ENCODE measurements at regions not wholly inside any gene's neighbourhood (a gene's known extent, or its start where the extent isn't known, plus 50 kb on each side); places are given as distances from the start of the nearest gene placed in this dataset.
"Not testable (repeated sequence)": the region's sequence is repeated elsewhere in the genome, so short reads cannot be mapped to it uniquely, and the experiment has no call there.

DNA sequence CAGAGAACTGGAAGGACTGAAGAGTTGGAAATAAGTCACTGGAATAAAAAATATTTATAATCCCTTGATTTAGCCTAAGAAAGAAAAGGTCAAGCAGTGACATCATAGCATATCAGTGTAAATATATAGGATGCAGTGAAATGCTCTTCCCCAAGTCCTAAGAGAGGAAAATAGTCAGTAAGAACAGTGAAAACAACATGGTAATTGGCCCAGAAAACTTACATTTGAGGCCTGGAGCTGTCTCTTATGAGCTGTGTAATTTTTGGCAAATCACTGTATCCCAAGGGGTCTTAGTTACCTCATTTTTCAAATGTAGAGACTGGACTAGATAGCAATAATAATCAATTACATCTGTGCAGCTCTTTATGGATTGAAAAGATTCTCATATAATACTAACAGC, 255.7 kb upstream of the AR start:
- no peak for DNase-seq (ENCODE audit: low spot score)

DNA sequence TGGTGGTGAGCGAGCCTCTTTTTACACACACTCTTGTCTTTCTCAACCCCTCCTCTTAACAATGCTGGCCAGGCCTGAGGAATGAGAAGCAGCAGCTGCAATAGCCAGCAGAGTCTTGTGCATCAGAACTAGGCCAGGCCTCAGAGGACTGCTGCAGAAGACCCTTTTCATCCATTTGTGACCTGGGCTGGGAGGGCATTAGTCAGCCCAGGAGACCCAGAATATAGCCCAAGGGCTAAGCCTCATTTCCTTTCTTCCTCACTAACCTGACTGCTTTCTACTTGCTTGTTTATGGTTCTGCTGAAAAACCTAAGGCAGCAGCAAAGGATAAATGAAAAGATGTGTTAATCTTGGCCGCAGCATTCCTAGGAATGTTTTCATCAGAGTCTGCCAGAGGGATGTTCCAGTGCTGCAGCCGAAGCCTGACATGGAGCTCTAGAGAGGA, 254.7 kb upstream of the AR start:
- DNase-seq (ENCODE audit: low spot score): no peak

DNA sequence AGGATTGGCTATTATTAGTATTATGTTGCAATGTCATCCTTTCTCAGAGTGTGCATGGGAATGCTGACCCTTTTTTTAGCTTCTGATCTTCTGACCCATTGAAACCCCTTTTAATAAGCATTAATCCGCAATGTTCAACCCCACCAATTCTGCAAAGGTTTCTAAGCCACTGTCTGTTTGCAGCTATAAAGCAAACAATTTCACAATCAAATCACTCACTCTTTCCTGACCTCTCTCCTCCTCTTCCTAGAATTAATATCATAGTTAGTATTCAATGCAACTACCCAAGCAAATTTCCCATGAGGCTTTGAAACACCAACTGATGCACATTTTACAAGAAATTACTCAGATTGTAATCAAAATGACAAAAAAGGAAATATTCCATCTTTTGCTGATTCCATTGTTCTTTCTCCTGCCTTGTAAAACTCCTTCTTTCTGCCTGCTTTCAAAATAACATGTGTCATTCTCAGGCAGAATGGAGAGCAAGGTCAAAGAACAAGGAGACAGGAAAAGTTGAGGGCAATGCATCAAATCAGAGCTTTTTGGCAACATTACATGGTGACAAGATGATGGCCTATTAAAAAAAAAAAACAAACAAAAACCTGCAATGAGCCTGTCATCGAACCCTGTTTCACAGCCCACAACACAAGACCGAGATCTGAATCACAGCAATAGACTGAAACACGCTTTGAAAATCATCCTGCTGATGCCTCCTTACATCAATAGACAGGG, 253.2 kb upstream of the AR start:
- no peak for DNase-seq (ENCODE audit: low spot score)

DNA sequence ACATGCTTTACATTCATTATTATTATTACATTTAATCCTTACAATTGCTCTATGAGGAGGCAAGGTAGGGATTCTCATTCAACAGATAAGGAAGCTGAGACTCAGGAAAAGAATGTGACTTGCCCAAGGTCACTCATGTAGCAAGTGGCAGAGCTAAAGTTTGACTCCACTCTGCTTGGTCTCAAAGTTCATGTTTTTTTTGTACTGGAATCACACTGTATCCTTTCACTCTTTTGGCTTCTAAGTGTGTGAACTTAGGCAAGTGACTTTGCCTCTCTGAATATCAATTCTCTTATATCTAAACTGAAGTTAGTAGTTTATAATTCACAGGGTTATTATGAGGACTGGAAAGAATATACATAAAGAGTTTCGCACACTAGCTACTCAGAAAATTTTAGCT, 247.9 kb upstream of the AR start:
- no peak for DNase-seq (ENCODE audit: low spot score)

DNA sequence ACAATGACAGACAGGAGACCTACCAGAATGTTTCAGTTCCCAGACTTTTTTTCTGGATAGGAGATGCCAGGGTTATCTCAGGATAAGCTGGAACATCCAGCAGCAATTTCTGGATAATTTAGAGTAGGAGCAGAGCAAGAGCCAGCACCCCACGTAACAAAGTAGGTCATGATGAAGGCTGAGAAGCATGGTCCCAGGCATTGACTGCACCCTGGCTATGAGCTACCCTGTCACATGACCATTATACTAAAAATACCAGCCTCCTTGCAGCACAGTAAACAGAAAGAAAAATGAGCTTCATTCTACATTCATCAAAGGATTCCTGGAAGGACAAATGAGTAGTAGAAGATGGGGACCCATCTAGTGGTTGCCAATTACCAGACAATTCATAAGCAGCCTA, 247.4 kb upstream of the AR start:
- DNase-seq (ENCODE audit: low spot score): no peak

DNA sequence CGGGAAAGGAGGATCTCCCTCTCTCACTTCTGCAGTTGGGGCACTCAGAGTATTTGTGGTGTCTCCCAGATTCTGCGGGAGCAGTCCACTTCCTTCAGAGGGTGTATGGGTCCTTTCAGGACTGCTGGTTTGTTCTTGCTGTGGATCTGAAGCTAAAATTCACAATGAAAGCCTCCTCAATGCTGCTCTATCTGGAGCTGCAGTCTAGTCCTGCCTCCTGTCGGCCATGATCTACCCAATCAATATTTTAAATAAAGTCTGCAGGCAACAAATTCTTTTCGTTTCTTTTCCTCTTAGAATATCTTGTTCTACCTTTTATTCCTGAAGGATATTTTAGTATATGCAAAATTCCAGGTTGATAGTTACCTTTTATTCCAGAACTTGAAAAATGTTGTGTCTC, 226.1 kb upstream of the AR start:
- no peak for DNase-seq (ENCODE audit: low spot score)

DNA sequence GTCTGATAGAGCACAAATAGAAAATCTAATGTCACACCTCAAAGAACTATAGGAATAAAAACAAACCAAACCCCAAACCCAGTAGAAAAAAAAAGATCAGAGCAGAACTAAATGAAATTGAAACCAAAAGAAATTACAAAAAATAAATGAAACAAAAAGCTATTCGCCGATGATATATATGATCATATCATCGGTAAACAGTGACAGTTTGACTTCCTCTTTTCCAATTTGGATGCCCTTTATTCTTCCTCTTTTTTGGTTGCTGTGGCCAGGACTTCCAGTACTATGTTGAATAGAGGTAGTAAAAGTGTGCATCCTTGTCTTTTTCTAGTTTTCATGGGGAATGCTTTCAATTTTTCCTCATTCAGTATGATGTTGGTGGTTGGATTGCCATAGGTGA, 215.3 kb upstream of the AR start:
- no peak for DNase-seq (ENCODE audit: low spot score)

DNA sequence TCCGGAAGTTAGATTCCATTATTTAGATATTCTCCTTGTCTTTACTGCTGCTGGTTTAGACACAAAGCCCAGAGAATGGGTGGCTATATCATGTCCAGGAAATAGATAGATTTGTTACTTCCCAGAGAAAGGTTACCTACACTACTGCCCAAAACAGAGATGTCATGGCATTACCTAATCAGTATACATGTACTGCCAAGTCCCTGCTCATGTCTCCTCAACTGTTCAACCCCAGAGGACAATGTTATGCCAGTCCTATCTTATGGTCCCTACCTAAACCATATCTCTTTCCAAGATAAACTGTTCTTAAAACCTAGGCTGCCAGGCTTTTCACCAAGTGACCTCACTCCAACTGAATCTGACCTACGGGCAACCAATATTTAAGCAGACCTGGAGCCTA, 209.5 kb upstream of the AR start:
- DNase-seq (ENCODE audit: low spot score): no peak

DNA sequence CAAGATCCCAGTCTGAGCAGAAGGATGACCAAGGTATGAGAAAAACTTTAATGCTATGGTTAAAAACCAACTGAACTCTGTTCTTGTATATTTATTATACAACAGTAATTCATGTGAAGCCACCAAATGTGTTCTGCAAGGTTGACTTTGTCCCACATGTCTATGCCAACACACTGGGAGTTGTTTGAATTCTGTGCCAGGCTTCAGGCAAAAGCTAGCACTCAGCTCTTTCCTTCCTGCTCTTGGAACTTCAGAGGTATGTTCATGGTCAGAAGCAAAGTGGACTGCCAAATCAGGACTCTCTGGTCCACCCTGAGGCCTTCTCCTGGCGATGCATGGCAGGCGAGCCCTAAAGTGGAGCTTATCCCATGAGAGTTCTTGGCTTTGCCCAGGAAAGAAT, 205.6 kb upstream of the AR start:
- no peak for DNase-seq (ENCODE audit: low spot score)

DNA sequence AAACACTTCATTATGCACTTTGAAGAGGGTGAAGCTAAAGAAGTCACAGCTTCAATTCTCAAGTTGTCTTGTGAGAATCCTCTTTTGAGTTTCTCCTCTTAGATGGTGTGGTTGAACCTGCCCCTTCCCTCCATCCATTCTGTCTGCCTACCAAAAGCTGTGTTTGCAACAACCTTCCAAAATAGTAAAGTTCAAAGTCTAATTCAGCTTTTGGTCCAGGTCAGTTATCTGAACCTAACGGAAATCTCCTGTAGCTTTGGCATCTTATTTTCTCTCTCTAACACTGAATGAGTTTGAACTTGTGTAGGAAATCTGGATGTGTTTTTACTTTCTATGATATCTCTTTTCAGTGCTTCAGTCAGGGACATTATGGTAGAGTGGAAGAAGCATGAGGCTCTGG, 201.7 kb upstream of the AR start:
- no peak for DNase-seq (ENCODE audit: low spot score)

DNA sequence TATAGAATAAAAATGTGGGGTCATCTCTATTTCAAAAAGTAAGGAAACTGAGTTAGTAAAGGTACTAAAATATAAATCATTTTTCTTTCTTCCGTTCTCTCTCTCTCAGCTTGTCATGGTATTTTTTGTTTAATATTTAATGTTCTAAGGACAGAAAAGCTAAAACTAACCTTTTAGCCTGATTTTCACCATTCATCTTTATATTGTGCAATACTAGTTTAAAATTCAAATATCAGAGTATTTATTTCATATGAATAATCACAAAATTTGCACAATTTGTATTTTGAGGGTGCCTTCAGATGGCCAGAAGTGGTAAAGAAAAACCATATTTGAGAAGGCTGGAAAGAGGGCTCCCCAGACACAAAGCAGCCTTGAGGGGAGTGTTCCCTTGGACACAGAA, 197.6 kb upstream of the AR start:
- no peak for DNase-seq (ENCODE audit: low spot score)

DNA sequence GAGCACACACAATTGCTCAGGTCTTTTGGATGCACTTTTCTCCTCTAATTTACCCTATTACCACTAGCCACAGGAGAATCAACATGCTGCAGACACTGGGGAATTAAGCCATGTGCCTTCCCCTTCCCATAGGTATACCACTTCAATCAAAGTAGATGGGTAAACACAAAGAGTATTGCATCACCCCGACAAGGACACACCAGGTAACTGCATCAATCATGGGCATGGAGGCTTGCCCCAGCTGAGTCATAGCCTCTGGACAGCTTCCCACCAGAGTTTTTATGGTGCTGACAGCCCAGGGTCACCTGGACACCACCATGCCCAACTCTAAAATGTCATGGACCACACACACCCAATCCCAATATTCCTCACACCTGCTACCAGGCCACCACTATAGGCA, 197.2 kb upstream of the AR start:
- peak; percentile 1 for DNase-seq (ENCODE audit: low spot score)

DNA sequence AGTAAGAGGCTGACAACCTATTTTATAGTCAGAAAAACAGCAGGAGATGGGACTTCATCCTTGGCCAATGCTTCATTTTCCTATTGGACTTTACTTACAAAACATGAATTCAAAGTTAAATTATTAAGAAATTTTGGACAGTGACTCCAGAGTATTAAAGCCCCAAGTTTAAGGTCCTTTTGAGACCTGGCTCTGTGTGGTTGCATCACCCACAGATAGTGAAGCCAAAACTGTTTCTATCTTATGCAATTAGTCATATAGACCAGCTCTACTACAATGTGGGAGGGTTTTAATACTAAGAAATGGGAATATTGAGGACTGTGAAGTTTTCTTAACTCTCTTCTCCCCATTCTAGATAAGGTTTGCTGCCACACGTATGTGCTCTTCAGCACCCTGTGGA, 196.7 kb upstream of the AR start:
- no peak for DNase-seq (ENCODE audit: low spot score)

DNA sequence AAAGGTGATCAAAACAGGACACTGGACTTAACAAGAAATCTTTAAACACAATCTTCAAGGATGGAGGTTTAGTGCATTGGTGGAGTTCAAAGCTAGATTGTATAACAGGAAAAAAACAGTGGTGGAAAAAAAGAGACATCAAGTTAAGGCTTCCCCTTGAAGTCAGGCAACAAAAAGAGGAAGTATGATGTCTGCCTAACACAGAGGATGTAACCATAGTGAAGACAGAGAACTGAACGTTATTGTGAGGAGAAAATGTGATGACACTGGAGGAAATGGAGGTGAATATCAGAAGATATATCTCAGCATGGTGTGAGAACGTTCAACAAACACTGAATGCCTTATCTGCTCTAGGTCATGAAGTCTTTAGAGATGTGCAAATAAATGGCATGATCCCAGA, 192.4 kb upstream of the AR start:
- no peak for DNase-seq (ENCODE audit: low spot score)

DNA sequence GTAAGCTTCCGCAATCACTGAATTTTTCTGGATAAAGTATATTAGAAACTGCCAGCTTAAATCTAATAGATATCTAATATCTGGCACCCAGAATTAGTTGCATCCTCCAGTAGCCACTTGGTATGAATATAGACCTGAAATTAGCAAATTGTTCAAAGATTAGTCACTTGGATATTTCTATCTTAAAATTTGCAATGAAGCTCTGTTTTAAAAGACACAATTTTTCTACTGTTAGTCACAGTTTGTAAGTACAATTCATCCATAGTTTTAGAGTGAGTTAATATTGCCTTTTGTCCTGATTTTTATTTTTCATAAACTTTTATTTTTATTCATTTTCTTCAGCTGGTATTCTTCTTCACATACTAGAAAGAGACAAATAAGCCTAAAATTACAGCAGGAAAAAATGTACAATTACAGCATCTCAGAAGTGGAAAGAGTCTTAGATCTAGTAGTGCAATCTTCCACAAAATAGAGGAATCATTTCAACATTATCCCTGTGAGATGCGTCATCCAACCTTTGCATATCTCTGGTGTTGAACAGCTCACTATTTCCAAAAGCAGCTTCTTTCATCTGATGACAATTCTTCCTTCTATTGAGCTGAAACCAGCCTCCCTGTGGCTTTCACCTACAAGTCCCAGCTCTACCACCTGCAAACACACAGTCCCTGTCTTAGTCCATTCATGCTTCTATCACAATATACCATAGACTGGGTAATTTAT, 190.0 kb upstream of the AR start:
- DNase-seq (ENCODE audit: low spot score): no peak

DNA sequence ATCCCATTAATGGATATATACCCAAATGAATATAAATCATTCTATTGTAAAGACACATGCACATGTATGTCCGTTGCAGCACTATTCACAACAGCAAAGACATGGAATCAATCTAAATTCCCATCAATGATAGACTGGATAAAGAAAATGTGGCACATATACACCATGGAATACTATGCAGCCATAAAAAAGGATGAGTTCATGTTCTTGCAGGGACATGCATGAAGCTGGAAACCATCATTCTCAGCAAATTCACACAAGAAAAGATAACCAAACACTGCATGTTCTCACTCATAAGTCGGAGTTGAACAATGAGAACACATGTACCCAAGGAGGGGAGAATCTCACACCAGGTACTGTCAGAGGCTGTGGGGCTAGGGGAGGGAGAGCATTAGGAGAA, 182.6 kb upstream of the AR start:
- DNase-seq (ENCODE audit: low spot score): not testable (repeated sequence)

DNA sequence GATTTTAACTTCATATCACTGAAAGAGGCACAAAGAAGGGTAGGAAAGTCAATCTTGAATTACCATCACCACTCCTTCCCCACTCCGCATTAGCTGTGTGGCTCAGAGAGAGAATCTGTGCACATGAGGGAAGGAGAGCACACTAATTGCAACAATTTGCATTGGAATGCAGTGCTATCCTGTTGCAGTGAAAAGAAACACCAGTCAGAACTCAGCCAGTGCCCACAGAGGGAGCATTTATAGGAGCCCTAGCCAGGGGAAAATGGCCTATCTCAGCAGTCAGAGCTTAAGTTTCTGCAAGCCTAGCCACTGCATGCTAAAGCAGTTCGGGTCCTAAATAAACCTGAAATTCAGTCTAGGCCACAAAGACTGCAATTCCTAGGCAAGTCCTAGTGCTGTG, 159.4 kb upstream of the AR start:
- DNase-seq (ENCODE audit: low spot score): no peak

DNA sequence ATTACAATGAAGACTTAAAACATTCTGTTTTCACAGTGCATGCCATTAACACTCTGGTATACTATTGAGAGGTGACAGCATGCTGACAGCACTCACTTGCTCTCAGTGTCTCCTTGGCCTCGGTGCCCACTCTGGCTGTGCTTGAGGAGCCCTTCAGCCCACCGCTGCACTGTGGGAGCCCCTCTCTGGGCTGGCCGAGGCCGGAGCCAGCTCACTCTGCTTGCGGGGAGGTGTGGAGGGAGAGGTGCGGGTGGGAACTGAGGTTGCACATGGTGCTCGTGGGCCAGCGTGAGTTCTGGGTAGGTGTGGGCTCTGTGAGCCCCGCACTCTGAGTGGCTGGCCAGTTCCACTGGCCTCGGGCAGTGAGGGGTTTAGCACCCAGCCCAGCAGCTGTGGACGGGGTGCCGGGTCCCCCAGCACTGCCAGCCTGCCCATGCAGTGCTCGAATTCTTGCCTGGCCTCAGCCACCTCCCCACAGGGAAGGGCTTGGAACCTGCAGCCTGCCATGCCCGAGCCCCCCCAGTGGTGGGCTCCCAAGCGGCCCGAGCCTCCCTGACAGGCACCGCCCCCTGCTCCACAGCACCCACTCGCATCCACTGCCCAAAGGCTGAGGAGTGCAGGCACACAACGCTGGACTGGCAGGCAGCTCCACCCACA, 135.3 kb upstream of the AR start:
- no peak for DNase-seq (ENCODE audit: low spot score)

DNA sequence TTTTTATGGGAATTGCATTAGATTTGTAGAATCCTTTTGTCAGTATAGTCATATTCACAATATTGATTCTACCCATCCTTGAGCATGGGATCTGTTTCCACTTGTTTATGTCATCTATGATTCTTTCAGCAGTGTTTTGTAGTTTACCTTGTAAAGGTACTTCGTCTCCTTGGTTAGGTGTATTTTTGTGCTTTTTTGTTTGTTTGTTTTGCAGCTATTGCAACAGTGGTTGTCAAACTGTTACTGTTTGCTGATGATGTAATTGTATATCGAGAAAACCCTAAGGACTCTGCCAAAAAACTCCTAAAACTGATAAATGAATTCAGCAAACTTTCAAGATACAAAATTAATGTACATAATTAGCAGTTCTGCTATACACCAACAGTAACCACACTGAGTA, 127.9 kb upstream of the AR start:
- no peak for DNase-seq (ENCODE audit: low spot score)

DNA sequence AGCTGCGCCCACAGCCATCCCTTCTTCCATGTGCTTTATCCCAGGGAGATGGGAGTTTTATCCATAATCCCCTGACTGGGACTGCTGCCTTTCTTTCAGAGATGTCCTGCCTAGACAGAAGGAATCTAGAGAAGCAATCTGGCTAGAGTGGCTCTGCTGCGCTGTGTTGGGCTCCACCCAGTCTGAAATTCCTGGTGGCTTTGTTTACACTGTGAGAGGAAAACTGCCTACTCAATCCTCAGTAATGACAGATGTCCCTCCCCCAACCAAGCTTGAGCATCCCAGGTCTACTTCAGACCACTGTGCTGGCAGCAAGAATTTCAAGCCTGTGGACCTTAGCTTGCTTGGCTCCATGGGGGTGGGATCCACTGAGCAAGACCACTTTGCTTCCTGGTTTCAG, 116.9 kb upstream of the AR start:
- DNase-seq (ENCODE audit: low spot score): no peak

DNA sequence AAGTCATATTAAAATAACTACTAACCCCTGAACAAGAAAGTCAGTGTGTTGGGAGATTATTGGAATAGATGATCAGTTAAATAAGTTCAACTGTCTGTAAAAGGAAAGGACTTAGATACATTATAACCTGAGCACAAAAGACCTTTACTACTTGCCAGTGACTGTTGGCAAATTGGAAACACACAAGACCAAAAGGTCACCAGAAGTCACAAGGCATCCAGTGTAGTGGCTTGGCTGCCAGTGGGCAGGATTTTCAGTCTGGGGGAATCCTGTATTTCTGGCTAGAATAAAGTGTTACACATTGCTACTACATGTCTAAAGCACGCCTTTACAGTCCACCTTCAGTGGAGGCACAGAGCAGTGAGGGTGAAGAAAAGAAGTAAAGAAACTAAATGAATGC, 108.3 kb upstream of the AR start:
- DNase-seq (ENCODE audit: low spot score): no peak

DNA sequence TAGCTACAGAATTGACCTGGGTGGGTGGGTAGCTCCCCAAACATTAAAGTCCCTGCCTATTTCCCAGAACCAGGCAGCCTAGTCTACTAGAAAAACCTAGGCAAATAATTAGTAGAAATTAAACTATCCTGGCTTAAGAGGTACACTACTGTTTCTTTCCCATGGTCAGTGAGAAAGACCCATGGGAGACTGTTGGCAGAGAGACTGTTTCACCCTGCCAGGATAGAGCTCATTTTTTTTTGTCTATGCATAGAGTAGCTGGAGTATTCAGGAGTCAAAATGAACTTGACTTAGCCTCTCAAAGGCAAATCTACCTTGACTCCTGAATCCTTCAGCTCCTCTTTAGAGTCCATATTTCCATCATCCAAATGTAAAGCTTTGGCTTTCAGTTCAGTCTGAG, 107.0 kb upstream of the AR start:
- no peak for DNase-seq (ENCODE audit: low spot score)

DNA sequence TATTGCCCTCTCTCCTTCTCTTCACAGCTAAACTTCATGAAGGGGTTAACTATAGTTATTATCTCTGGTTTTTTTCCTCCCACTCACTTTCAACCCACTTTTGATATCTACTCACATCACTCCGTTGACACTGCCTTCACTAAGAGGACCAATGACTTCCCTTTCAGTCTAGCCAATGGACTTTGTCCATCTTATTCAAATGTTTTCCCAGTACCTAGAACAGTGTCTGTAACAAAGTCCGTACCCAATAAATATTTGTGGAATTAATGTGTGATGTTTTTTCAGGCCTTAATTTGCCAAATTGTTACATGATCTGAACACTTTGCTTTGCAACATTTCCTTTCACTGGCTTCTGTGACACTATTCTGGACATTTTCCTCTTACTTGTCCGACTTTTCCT, 106.0 kb upstream of the AR start:
- DNase-seq (ENCODE audit: low spot score): no peak

DNA sequence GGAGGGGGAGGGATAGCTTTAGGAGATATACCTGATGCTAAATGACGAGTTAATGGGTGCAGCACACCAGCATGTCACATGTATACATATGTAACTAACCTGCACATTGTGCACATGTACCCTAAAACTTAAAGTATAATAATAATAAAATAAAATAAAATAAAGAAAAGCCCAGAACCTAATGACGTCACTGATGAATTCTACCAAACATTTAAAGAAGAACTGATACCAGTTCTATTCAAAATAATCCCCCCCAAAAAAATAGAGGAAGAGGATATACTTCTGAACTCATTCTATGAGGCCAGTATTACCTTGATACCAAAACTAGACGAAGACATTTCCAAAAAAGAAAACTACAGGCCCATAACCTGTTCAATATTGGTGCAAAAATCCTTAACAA, 68.6 kb upstream of the AR start:
- not testable (repeated sequence) for DNase-seq (ENCODE audit: low spot score)
